IMR-90 (cell line): ENCODE measurements at regions not wholly inside any gene's neighbourhood (a gene's known extent, or its start where the extent isn't known, plus 50 kb on each side); places are given as distances from the start of the nearest gene placed in this dataset.

Experiments used
- ATAC-seq: fragments of 200-7000 bp; cut with Tn5 transposase; 2 replicates; pipeline ENCODE4 v1.9.1; 2020; ENCODE audit warnings: low read depth, mild to moderate bottlenecking, moderate library complexity
- BruUV-seq: library from RNA; stranded (reverse); fragments of 400-500 nt; replicated peaks from 2 replicates; lab custom pipeline; 2021; lab: Mats Ljungman, UMichigan
- CTCF ChIA-PET: fragments of 300-600 bp; formaldehyde crosslinking; extraction: SDS; loops from one replicate; lab custom pipeline; 2021; ENCODE audit warnings: antibody characterized with exemption; lab: Yijun Ruan, JAX
- POLR2A ChIA-PET: fragments of 300-600 bp; sonication (Branson Sonifier 250); formaldehyde crosslinking; loops from one replicate; lab custom pipeline; 2022; ENCODE audit warnings: antibody characterized with exemption; ENCODE audit not compliant: unreplicated experiment; lab: Charles Lee
- DNase-seq: peaks from one replicate; pipeline ENCODE4 v3.0.0; 2013
- H2AFZ ChIP-seq: replicated peaks from 2 replicates; pipeline ENCODE3; 2013; ENCODE audit warnings: low read length, mild to moderate bottlenecking; ENCODE audit not compliant: poor library complexity
- H2AK5ac ChIP-seq: 2 replicates; pipeline ENCODE4 v1.6.1; 2013; ENCODE audit warnings: low read depth, low read length, inconsistent platforms
- H2AK9ac ChIP-seq: replicated peaks from 2 replicates; pipeline ENCODE3; 2013; ENCODE audit warnings: mild to moderate bottlenecking, low read depth, low read length, moderate library complexity; ENCODE audit not compliant: poor library complexity
- H2BK120ac ChIP-seq: 2 replicates; pipeline ENCODE4 v1.6.1; 2013; ENCODE audit warnings: low read depth, low read length, inconsistent platforms
- H2BK15ac ChIP-seq: 3 replicates; pipeline ENCODE4 v1.6.1; 2013; ENCODE audit warnings: low read depth, low read length, inconsistent platforms
- H2BK20ac ChIP-seq: 2 replicates; pipeline ENCODE4 v1.6.1; 2013; ENCODE audit warnings: low read depth, mild to moderate bottlenecking, inconsistent platforms, low read length, moderate library complexity
- H2BK5ac ChIP-seq: 2 replicates; pipeline ENCODE4 v1.6.1; 2013; ENCODE audit warnings: mild to moderate bottlenecking, low read depth, low read length, inconsistent platforms; ENCODE audit not compliant: poor library complexity, severe bottlenecking
- H3K14ac ChIP-seq: replicated peaks from 2 replicates; pipeline ENCODE4 v1.6.1; 2013; ENCODE audit warnings: low read depth, low read length, inconsistent platforms
- H3K18ac ChIP-seq: 2 replicates; pipeline ENCODE4 v1.6.1; 2013; ENCODE audit warnings: low read depth, low read length, control low read depth
- H3K23ac ChIP-seq: 2 replicates; pipeline ENCODE4 v1.6.1; 2013; ENCODE audit warnings: low read depth, low read length, inconsistent platforms
- H3K27ac ChIP-seq: 2 replicates; pipeline ENCODE4 v1.5.1; 2013; ENCODE audit warnings: mild to moderate bottlenecking, control low read depth, low read length; ENCODE audit not compliant: insufficient read depth
- H3K27me3 ChIP-seq: 2 replicates; pipeline ENCODE4 v1.6.1; 2013; ENCODE audit warnings: low read length; ENCODE audit not compliant: control insufficient read depth, insufficient read depth
- H3K36me3 ChIP-seq: 2 replicates; pipeline ENCODE4 v1.6.1; 2013; ENCODE audit warnings: low read length, mixed read lengths; ENCODE audit not compliant: control insufficient read depth, insufficient read depth
- H3K4ac ChIP-seq: 2 replicates; pipeline ENCODE4 v1.6.1; 2013; ENCODE audit warnings: low read depth, low read length, inconsistent platforms
- H3K4me1 ChIP-seq: 2 replicates; pipeline ENCODE4 v1.6.1; 2013; ENCODE audit warnings: low read length, mixed read lengths; ENCODE audit not compliant: control insufficient read depth, insufficient read depth
- H3K4me2 ChIP-seq: 2 replicates; pipeline ENCODE4 v1.6.1; 2013; ENCODE audit warnings: low read depth, mild to moderate bottlenecking, control low read depth, low read length, moderate library complexity
- H3K4me3 ChIP-seq: 2 replicates; pipeline ENCODE4 v1.5.1; 2013; ENCODE audit warnings: low read depth, mild to moderate bottlenecking, control low read depth, low read length, moderate library complexity; ENCODE audit not compliant: insufficient read depth
- H3K56ac ChIP-seq: 2 replicates; pipeline ENCODE4 v1.6.1; 2013; ENCODE audit warnings: low read length, inconsistent platforms; ENCODE audit not compliant: insufficient read depth; ENCODE audit errors: extremely low read depth
- H3K79me1 ChIP-seq, 2 experiments: 2 replicates each; pipeline ENCODE4 v1.6.1; 2013; ENCODE audit warnings: low read length in 2 of 2, inconsistent platforms in 1 of 2, low read depth in 1 of 2
- H3K9ac ChIP-seq: 2 replicates; pipeline ENCODE4 v1.6.1; 2013; ENCODE audit warnings: low read depth, low read length, control low read depth
- H3K9me1 ChIP-seq: 2 replicates; pipeline ENCODE4 v1.6.1; 2013; ENCODE audit warnings: low read length, inconsistent platforms; ENCODE audit not compliant: insufficient read depth
- H3K9me3 ChIP-seq: 2 replicates; pipeline ENCODE4 v1.6.1; 2013; ENCODE audit warnings: low read length; ENCODE audit not compliant: control insufficient read depth, insufficient read depth
- H4K20me1 ChIP-seq: 2 replicates; pipeline ENCODE4 v1.6.1; 2013; ENCODE audit warnings: low read length, inconsistent platforms; ENCODE audit not compliant: insufficient read depth
- H4K5ac ChIP-seq: 2 replicates; pipeline ENCODE4 v1.6.1; 2013; ENCODE audit warnings: mild to moderate bottlenecking, low read depth, low read length, control low read depth
- H4K8ac ChIP-seq, 2 experiments: 2 replicates each; pipeline ENCODE4 v1.6.1; 2013; ENCODE audit warnings: low read depth in 2 of 2, low read length in 2 of 2, control low read depth in 1 of 2, inconsistent platforms in 1 of 2
- H4K91ac ChIP-seq: 2 replicates; pipeline ENCODE4 v1.6.1; 2013; ENCODE audit warnings: low read depth, low read length, inconsistent platforms; ENCODE audit not compliant: insufficient read depth
- MAZ ChIP-seq: IDR thresholded peaks from 2 replicates; pipeline ENCODE4 v1.6.1; 2012; ENCODE audit warnings: low read depth, mild to moderate bottlenecking, low read length, improper control_type of control experiment, moderate library complexity, borderline replicate concordance
- NFE2L2 ChIP-seq: fragments of 150-350 bp; IDR thresholded peaks from 2 replicates; pipeline ENCODE4 v1.6.1; 2016; ENCODE audit warnings: low read depth, mild to moderate bottlenecking, low read length
- WGBS, 2 experiments: methylation state at CpG; one replicate each; pipeline versions ENCODE4 v1.1.5 to v1.1.7; 2013; ENCODE audit warnings: missing lambda C conversion rate in 2 of 2; ENCODE audit not compliant: insufficient read length in 1 of 2; ENCODE audit errors: extremely low coverage in 2 of 2; 5-methylcytosine and 5-hydroxymethylcytosine counted together
- dilution Hi-C: fragments of 300-500 bp; cut with HindIII; formaldehyde crosslinking; loops from one replicate; pipeline ENCODE4 v1.14.3; 2018; ENCODE audit warnings: low sequenced_read_pairs; ENCODE audit not compliant: unreplicated experiment
- in situ Hi-C: fragments of 300-500 bp; cut with MboI; formaldehyde crosslinking; loops from 3 replicates; pipeline ENCODE4 v1.14.3; 2019; ENCODE audit warnings: low sequenced_read_pairs, inconsistent platforms, mixed read lengths
- intact Hi-C: fragments of 100-400 bp; cut with micrococcal nuclease; formaldehyde crosslinking; loops from 2 replicates; pipeline ENCODE4 v1.10.0; 2022

- Histone ChIP-seq H3K9me1 (no peaks in the 10 kb centered on the region), H3K4me1 (no peaks in the 10 kb centered on the region), H3K4me2 (no peak overlapping the region), H3K79me1 (no peaks in the 10 kb centered on the region), H3K4me3 (no peak overlapping the region), H3K4ac (no peak overlapping the region), H2BK120ac (no peak overlapping the region), H4K5ac (no peak overlapping the region), H4K8ac (no peak overlapping the region), H2AFZ (no peak overlapping the region), H3K9ac (no peak overlapping the region), H3K36me3 (no peaks in the 10 kb centered on the region), H3K27me3 (no peaks in the 10 kb centered on the region), H2BK15ac (no peak overlapping the region), H2AK9ac (no peak overlapping the region), H3K14ac (no peak overlapping the region), H3K27ac (no peak overlapping the region), H2BK5ac (no peak overlapping the region), H3K9me3 (no peaks in the 10 kb centered on the region), H3K23ac (no peak overlapping the region), H3K18ac (no peak overlapping the region), H2BK20ac (no peak overlapping the region), H4K20me1 (no peaks in the 10 kb centered on the region), H4K91ac (no peak overlapping the region), H3K56ac (no peak overlapping the region), H2AK5ac (no peak overlapping the region)
- in situ Hi-C loops: no loop called here
- WGBS, 2 experiments: no CpG with 5 or more reads among the region's 2 CpGs
- intact Hi-C loops: no loop called here
- dilution Hi-C loops: no loop called here
- no peak for ATAC-seq
- ChIA-PET CTCF (no interaction called here), POLR2A (no interaction called here)
- DNase-seq: no peak
- no peak for TF ChIP-seq MAZ
- TF ChIP-seq NFE2L2: no peak
- BruUV-seq: no TSS peak
Measured at GRCh38 chr5:91235271-91235694, 147.8 kb downstream of the ARRDC3 start.
